ENCODE measurements at regions not wholly inside any gene's neighbourhood (a gene's known extent, or its start where the extent isn't known, plus 50 kb on each side); places are given as distances from the start of the nearest gene placed in this dataset.

DNA sequence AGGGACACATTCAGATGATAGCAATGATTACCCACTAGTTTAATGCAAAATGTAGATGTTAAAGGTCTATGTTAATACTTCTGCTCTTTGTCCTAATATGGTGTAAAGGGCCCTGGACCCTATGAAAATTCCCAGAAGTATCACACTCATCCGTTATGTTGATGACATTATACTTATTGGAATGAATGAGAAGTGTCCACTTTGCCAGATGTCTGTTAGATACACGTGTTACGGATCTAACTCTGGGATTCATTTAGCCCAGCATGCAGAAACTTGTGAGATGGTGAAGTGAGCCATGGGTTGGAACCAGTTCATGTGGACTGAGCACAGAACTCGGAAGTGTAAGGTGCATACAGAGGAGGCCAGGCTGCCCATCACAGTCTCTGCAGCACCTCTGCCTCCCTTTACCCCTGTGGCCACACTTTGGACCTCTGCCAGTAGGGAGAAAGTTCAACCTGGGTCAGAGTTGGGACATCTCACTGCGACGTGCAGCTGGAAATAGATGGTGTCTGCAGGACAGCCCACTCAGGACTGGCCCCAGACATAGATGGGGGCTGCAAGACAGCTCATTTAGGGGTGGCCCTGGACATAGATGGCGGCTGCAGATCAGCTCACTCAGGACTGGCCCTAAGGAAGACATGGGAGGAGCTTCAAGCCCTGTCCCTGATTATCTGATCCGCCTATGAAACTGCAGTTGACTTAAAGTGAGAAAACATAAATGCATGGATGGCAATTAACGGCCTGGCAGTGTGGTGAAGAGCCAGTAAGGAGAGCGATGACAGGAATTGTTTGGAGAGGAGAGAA is 71.2 kb upstream of the THBS2 start:
- no peak for DNase-seq
- TF ChIP-seq EZH2 (IDR thresholded peaks at IDR 0.05; ENCODE audit: low read depth), result no peak
- TF ChIP-seq, protein P1, sequence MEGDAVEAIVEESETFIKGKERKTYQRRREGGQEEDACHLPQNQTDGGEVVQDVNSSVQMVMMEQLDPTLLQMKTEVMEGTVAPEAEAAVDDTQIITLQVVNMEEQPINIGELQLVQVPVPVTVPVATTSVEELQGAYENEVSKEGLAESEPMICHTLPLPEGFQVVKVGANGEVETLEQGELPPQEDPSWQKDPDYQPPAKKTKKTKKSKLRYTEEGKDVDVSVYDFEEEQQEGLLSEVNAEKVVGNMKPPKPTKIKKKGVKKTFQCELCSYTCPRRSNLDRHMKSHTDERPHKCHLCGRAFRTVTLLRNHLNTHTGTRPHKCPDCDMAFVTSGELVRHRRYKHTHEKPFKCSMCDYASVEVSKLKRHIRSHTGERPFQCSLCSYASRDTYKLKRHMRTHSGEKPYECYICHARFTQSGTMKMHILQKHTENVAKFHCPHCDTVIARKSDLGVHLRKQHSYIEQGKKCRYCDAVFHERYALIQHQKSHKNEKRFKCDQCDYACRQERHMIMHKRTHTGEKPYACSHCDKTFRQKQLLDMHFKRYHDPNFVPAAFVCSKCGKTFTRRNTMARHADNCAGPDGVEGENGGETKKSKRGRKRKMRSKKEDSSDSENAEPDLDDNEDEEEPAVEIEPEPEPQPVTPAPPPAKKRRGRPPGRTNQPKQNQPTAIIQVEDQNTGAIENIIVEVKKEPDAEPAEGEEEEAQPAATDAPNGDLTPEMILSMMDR (conservative IDR thresholded peaks at IDR 0.05), result no peak
- no TSS peak for BruUV-seq (replicated peaks)

DNA sequence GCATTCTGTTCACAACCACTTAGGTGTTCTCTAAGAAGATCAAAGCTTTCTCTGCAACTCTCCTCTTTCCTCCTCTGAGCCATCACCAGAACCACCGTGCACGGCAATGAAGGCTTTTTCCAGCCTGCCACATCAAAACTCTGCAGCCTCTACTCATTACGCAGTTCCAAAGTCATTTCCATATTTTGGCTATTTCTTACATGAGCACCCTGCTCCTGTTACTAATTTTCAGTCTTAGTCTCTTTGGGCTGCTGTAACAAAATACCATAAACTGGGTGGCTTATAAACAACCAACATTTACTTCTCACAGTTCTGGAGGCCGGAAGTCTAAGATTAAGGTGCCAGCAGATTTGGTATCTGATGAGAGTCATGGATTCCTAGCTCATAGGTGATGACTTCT is 70.4 kb upstream of the THBS2 start:
- Histone ChIP-seq H2AFZ (no peak overlapping the region), H3K9me3 (ENCODE audit: insufficient read depth, low read depth) (no peaks in the 10 kb centered on the region), H4K20me1 (ENCODE audit: insufficient read depth) (no peaks in the 10 kb centered on the region), H3K4me1 (replicated peaks; ENCODE audit: insufficient read depth) (no peaks in the 10 kb centered on the region), H3K27me3 (ENCODE audit: insufficient read depth, low read depth) (peaks cover 47% of the 10 kb centered on the region), H3K27ac (no peak overlapping the region), H3K4me3 (no peak overlapping the region), H3F3A (ENCODE audit: insufficient read depth, low read depth) (no peaks in the 10 kb centered on the region), H3K4me2 (no peak overlapping the region), H3K9me2 (ENCODE audit: insufficient read depth) (no peaks in the 10 kb centered on the region), H3K36me3 (ENCODE audit: low read depth) (no peaks in the 10 kb centered on the region), H3K79me2 (ENCODE audit: low read depth) (no peaks in the 10 kb centered on the region)
- no TSS peak for BruUV-seq (replicated peaks)
- CTCF ChIA-PET, result no interaction called here
- no peak for DNase-seq
- no peak for TF ChIP-seq EZH2 (IDR thresholded peaks at IDR 0.05; ENCODE audit: low read depth)
- TF ChIP-seq, protein P1 (conservative IDR thresholded peaks at IDR 0.05), result no peak
- intact Hi-C loops (cut with micrococcal nuclease; ENCODE audit: unreplicated experiment), result no loop called here
- POLR2A ChIA-PET (ENCODE audit: unreplicated experiment), result interaction anchor here (0.5 kb wide), 1 partner anchor 274 kb away, joined by 4 read pairs; no protein-coding TSS in a partner anchor

More for the DNA sequence above, 71.2 kb upstream of the THBS2 start:
- peaks cover 46% of the 10 kb centered on the region for H3K27me3 ChIP-seq (ENCODE audit: insufficient read depth, low read depth)
- H3K27ac ChIP-seq, result no peak overlapping the region
- no peaks in the 10 kb centered on the region for H4K20me1 ChIP-seq (ENCODE audit: insufficient read depth)
- H3K4me3 ChIP-seq, result no peak overlapping the region
- intact Hi-C loops (cut with micrococcal nuclease; ENCODE audit: unreplicated experiment), result no loop called here
- no peak overlapping the region for H3K4me2 ChIP-seq
- H3K4me1 ChIP-seq (replicated peaks; ENCODE audit: insufficient read depth), result no peaks in the 10 kb centered on the region
- H2AFZ ChIP-seq, result no peak overlapping the region
- no peaks in the 10 kb centered on the region for H3K36me3 ChIP-seq (ENCODE audit: low read depth)
- no peaks in the 10 kb centered on the region for H3K9me2 ChIP-seq (ENCODE audit: insufficient read depth)
- ChIA-PET POLR2A (ENCODE audit: unreplicated experiment) (no interaction called here), CTCF (no interaction called here)
- no peaks in the 10 kb centered on the region for H3F3A ChIP-seq (ENCODE audit: insufficient read depth, low read depth)
- 0 out of 2 replicates have a peak, but pooled peaks cover 2% of the 10 kb centered on the region for H3K9me3 ChIP-seq (ENCODE audit: insufficient read depth, low read depth)
- H3K79me2 ChIP-seq (ENCODE audit: low read depth), result no peaks in the 10 kb centered on the region

DNA sequence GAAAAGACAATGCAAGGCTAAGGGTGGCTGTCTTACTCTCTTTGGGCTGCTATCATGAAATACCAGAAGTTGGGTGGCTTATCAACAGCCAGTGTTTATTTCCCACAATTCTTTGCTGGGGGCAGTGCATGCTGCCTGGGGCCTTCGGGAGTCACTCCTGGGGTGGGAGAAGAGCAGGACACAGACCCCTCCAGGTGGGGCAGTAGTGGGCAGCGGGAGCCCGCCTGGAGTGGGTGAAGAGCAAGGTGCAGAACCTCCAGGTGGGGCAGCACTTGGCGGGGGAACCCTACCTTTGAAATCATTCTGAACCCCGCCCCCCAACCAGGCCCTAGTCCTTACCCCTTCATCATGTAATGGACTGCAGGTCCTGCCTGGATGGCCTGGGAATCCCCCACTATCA is 69.6 kb upstream of the THBS2 start:
- Histone ChIP-seq H3K4me1 (replicated peaks; ENCODE audit: insufficient read depth) (no peaks in the 10 kb centered on the region), H3K4me2 (no peak overlapping the region), H3K4me3 (no peak overlapping the region), H3K27me3 (ENCODE audit: insufficient read depth, low read depth) (peaks cover 49% of the 10 kb centered on the region), H3F3A (ENCODE audit: insufficient read depth, low read depth) (no peaks in the 10 kb centered on the region), H3K9me3 (ENCODE audit: insufficient read depth, low read depth) (no peaks in the 10 kb centered on the region), H3K9me2 (ENCODE audit: insufficient read depth) (no peaks in the 10 kb centered on the region), H3K79me2 (ENCODE audit: low read depth) (no peaks in the 10 kb centered on the region), H4K20me1 (ENCODE audit: insufficient read depth) (no peaks in the 10 kb centered on the region), H3K27ac (no peak overlapping the region), H3K36me3 (ENCODE audit: low read depth) (no peaks in the 10 kb centered on the region), H2AFZ (no peak overlapping the region)
- DNase-seq, result no peak
- ChIA-PET POLR2A (ENCODE audit: unreplicated experiment) (no interaction called here), CTCF (no interaction called here)
- intact Hi-C loops (cut with micrococcal nuclease; ENCODE audit: unreplicated experiment), result no loop called here
- TF ChIP-seq, protein P1 (conservative IDR thresholded peaks at IDR 0.05), result no peak
- BruUV-seq (replicated peaks), result no TSS peak
